Ovary (tissue), 3 donors: ENCODE measurements at regions not wholly inside any gene's neighbourhood (a gene's known extent, or its start where the extent isn't known, plus 50 kb on each side); places are given as distances from the start of the nearest gene placed in this dataset.

ENCODE experiments used
- EP300 ChIP-seq: sonication (generic); formaldehyde crosslinking; IDR thresholded peaks from one replicate; pipeline ENCODE4 v1.6.1; 2017; ENCODE audit warnings: antibody characterized with exemption
- POLR2A ChIP-seq: fragments of 450-650 bp; IDR thresholded peaks from one replicate; pipeline ENCODE4 v1.6.1; 2017; ENCODE audit warnings: antibody characterized with exemption, mild to moderate bottlenecking, moderate library complexity
- TF ChIP-seq, protein P1 (sequence below), 3 donors: fragments of 450-650 bp in 2 of 3; fragments of 200-600 bp in 1 of 3; IDR thresholded peaks; one replicate each; pipeline versions ENCODE4 v1.5.1 to v1.8.0; 2016 to 2022; ENCODE audit warnings: antibody characterized with exemption in 3 of 3, mild to moderate bottlenecking in 1 of 3
- donor health status: DM: no; HTN: no; CAD: no.

DNA sequence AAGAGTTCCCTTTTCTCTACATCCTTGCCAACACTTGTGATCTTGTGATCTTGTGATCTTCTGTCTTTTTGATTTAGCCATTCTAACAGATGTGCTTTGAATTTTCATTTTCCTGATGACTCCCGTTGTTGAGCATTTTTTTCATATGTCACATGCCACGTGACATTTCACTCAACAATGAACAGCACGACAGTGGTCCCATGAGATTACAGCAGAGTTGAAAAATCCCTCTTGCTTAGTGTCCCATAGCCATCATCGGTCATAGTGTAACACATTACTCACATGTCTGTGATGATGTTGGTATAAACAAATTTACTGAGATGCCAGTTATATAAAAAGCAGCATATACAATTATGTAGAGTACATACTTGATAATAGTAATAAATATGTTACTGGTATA lies 256.1 kb upstream of the OBI1 start:
- TF ChIP-seq, protein P1, sequence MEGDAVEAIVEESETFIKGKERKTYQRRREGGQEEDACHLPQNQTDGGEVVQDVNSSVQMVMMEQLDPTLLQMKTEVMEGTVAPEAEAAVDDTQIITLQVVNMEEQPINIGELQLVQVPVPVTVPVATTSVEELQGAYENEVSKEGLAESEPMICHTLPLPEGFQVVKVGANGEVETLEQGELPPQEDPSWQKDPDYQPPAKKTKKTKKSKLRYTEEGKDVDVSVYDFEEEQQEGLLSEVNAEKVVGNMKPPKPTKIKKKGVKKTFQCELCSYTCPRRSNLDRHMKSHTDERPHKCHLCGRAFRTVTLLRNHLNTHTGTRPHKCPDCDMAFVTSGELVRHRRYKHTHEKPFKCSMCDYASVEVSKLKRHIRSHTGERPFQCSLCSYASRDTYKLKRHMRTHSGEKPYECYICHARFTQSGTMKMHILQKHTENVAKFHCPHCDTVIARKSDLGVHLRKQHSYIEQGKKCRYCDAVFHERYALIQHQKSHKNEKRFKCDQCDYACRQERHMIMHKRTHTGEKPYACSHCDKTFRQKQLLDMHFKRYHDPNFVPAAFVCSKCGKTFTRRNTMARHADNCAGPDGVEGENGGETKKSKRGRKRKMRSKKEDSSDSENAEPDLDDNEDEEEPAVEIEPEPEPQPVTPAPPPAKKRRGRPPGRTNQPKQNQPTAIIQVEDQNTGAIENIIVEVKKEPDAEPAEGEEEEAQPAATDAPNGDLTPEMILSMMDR (IDR thresholded peaks at IDR 0.05): no peak
- no peak for TF ChIP-seq EP300
- no peak for TF ChIP-seq POLR2A
